Erythroblast (primary cell): ENCODE measurements at regions not wholly inside any gene's neighbourhood (a gene's known extent, or its start where the extent isn't known, plus 50 kb on each side); places are given as distances from the start of the nearest gene placed in this dataset.

Source experiments
- GATA1 ChIP-seq: IDR thresholded peaks from 2 replicates; pipeline ENCODE4 v1.6.1; 2011; ENCODE audit warnings: low read depth, mild to moderate bottlenecking, control low read depth, low read length, moderate library complexity
- POLR2A ChIP-seq: IDR thresholded peaks from 2 replicates; pipeline ENCODE4 v1.6.1; 2011; ENCODE audit warnings: mild to moderate bottlenecking, low read length

DNA sequence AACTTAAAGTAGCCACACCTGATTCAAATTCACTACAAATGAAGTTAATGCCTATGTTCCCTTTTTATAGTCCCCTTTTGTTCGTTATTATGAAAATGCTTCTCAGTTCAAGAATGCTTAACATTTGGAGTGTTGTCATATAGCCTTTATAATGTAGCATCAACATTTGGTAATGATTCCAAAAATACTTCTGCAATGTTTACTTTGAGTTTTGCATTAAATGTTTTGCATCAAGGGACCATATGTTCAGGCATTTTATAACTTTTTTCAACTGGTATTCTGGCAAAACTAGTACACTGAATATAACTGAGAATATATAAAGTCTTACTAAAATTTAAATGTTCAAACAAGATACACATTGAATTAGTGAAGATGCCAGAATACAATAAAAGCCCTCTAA lies 209.6 kb upstream of the SLC16A7 start:
- no peak for TF ChIP-seq POLR2A
- no peak for TF ChIP-seq GATA1
